Adrenal gland (tissue), 9 donors: ENCODE measurements at regions not wholly inside any gene's neighbourhood (a gene's known extent, or its start where the extent isn't known, plus 50 kb on each side); places are given as distances from the start of the nearest gene placed in this dataset.

Source experiments
- DNase-seq, 7 donors: peaks; one replicate each; pipeline ENCODE4 v3.0.0-alpha.2; 2019 to 2020
- H3K27ac ChIP-seq, 5 donors: fragments of 200-600 bp; sonication (generic) in 4 of 5; 1 replicate in 3 of 5; 2 replicates in 2 of 5; pipeline versions ENCODE4 v1.5.1 to v1.8.0; 2016 to 2020; ENCODE audit warnings: mild to moderate bottlenecking in 1 of 5
- H3K27me3 ChIP-seq: fragments of 200-600 bp; 2 replicates; pipeline ENCODE4 v1.8.0; 2021
- H3K36me3 ChIP-seq, 2 donors: fragments of 200-600 bp; replicated peaks in 1 of 2; 1 replicate in 1 of 2; 2 replicates in 1 of 2; pipeline versions ENCODE4 v1.5.1 to v1.8.0; 2018 to 2022
- H3K4me1 ChIP-seq, 2 donors: fragments of 200-600 bp; replicated peaks in 1 of 2; 1 replicate in 1 of 2; 2 replicates in 1 of 2; pipeline versions ENCODE4 v1.5.1 to v1.8.0; 2018 to 2021
- H3K4me3 ChIP-seq, 4 donors: fragments of 200-600 bp; sonication (generic) in 3 of 4; one replicate each; pipeline ENCODE4 v1.5.1; 2016 to 2018
- H3K9me3 ChIP-seq, 3 donors: fragments of 200-600 bp; sonication (generic) in 1 of 3; replicated peaks in 1 of 3; 1 replicate in 2 of 3; 2 replicates in 1 of 3; pipeline versions ENCODE4 v1.5.1 to v1.8.0; 2016 to 2021
- CTCF ChIP-seq, 6 experiments: fragments of 450-650 bp in 4 of 6; fragments of 200-600 bp in 2 of 6; sonication (generic) in 1 of 6; IDR thresholded peaks; 1 replicate in 5 of 6; 2 replicates in 1 of 6; pipeline versions ENCODE4 v1.5.1 to v1.8.0; 2016 to 2021; ENCODE audit warnings: antibody characterized with exemption in 6 of 6, mild to moderate bottlenecking in 2 of 6, moderate library complexity in 1 of 6
- POLR2A ChIP-seq, 2 donors: fragments of 450-650 bp; IDR thresholded peaks; one replicate each; pipeline ENCODE4 v1.6.1; 2017; ENCODE audit warnings: antibody characterized with exemption in 2 of 2, mild to moderate bottlenecking in 2 of 2, moderate library complexity in 1 of 2
- WGBS, 4 donors: extraction: QIAGEN DNeasy Blood & Tissue Kit in 2 of 4; methylation state at CpG; one replicate each; pipeline versions ENCODE4 v1.1.5 to v1.1.7; 2013 to 2017; 5-methylcytosine and 5-hydroxymethylcytosine counted together
- intact Hi-C, 2 donors: fragments of 100-400 bp; cut with DNase I; formaldehyde crosslinking; loops; one replicate each; pipeline versions ENCODE4 v1.14.1 to v1.15.0; 2022 to 2023
- donor health status: healthy with polysubstance abuse.
- donor health status: Bipolar disorder and iron deficiency.
- donor health status: DM: yes; HTN: yes; CAD: no.
- donor health status: DM: no; HTN: no; CAD: no.
- donor health status: DM: no; HTN: no; CAD: no.

DNA sequence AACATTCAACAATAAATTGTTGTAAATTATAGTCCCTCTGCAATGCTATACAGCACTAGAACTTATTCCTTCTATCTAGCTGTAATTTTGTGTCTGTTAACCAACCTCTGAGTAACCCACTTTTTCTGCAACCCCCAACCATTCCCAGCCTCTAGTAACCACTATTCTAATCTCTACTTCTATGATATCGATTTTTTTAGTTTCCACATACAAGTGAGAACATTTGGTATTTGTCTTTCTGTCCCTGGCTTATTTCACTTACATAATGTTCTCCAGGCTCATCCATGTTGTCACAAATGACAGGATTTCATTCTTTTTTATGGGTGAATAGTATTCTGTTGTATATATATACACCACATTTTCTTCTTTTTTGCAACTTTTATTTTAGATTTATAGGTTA lies 147.6 kb downstream of the MAIP1 start:
- no peaks in the 10 kb centered on the region for H3K4me1 ChIP-seq
- no peaks in the 10 kb centered on the region for H3K27me3 ChIP-seq
- H3K4me3 ChIP-seq = no peak overlapping the region
- DNase-seq = no peak
- no peaks in the 10 kb centered on the region for H3K9me3 ChIP-seq
- intact Hi-C loops = no loop called here
- no peaks in the 10 kb centered on the region for H3K36me3 ChIP-seq
- no peak overlapping the region for H3K27ac ChIP-seq
- 76 to 90% (median 82%) methylated on average over 1 of the region's 1 CpG for WGBS, 4 donors
- TF ChIP-seq CTCF (IDR thresholded peaks at IDR 0.05) (no peak), POLR2A (IDR thresholded peaks at IDR 0.05) (no peak)

- Histone ChIP-seq H3K27ac (no peak overlapping the region), H3K4me1 (no peaks in the 10 kb centered on the region), H3K27me3 (no peaks in the 10 kb centered on the region), H3K36me3 (no peaks in the 10 kb centered on the region), H3K4me3 (no peak overlapping the region), H3K9me3 (no peaks in the 10 kb centered on the region)
- DNase-seq = no peak
- 86 to 96% (median 93%) methylated on average over 1 of the region's 1 CpG for WGBS, 4 donors
- no peak for TF ChIP-seq CTCF (IDR thresholded peaks at IDR 0.05)
- no peak for TF ChIP-seq POLR2A (IDR thresholded peaks at IDR 0.05)
- intact Hi-C loops = no loop called here
Measured at GRCh38 chr2:200104015-200104414, 148.6 kb downstream of the MAIP1 start.

DNA sequence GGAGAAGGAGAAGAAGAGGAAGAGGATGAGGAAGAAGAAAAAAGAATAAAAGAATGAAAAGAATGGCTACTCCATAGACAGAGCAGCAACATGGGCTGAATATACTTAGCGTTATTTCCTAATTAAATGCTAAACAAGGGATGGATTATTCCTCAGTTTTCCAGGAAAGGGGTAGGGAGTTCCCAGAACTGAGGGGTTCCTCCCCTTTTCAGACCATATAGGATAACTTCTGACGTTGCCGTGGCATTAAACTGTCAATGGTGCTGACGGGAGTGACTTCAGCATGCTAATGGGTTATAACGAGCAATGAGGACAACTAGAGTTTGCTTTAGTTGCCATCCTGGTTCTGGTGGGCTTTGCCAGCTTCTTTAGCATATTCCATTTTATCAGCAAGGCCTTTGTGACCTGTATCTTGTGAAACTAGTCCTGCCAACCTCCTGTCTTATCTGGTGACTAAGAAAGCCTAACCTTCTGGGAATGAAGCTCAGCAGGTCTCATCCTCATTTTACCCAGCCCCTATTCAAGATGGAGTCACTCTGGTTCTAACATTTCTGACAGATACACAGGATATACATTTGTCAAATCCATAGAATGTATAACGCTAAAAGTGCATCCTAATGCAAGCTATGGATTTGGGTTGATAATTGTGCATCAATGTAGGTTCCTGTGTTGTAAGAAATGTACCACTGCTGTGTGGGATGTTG lies 152.3 kb downstream of the MAIP1 start:
- intact Hi-C loops = no loop called here
- WGBS, 4 donors = 81 to 92% (median 86%) methylated on average over 6 of the region's 6 CpGs

DNA sequence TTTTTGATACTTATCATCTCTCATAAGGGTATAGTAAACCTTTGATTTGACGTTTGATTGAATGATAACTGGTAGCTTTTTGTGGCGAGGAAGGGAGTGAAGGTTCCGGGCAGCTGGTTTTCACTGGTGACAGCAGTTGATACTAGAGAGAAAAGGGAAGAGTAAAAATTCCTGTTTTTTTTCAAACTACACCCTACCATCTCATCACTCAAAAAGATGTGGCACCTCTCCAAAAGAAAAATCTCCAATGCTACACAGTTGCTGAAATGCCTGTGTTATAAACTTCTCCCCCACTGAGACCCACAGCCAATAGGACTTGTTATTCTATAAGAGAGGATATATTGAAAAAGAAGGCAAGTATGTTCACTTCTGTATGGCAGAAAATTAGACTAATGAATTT lies 154.0 kb downstream of the MAIP1 start:
- Histone ChIP-seq H3K9me3 (no peaks in the 10 kb centered on the region), H3K4me1 (no peaks in the 10 kb centered on the region), H3K4me3 (no peak overlapping the region), H3K27ac (no peak overlapping the region), H3K27me3 (no peaks in the 10 kb centered on the region), H3K36me3 (no peaks in the 10 kb centered on the region)
- DNase-seq = no peak
- intact Hi-C loops = no loop called here
- TF ChIP-seq CTCF (IDR thresholded peaks at IDR 0.05) (no peak), POLR2A (IDR thresholded peaks at IDR 0.05) (no peak)
- WGBS, 4 donors = 80 to 90% (median 88%) methylated on average over 3 of the region's 3 CpGs

More for the DNA sequence above, 152.3 kb downstream of the MAIP1 start:
- Histone ChIP-seq H3K27ac (no peak overlapping the region), H3K4me3 (no peak overlapping the region), H3K4me1 (no peaks in the 10 kb centered on the region), H3K9me3 (no peaks in the 10 kb centered on the region), H3K36me3 (no peaks in the 10 kb centered on the region), H3K27me3 (no peaks in the 10 kb centered on the region)
- TF ChIP-seq POLR2A (IDR thresholded peaks at IDR 0.05) (no peak), CTCF (IDR thresholded peaks at IDR 0.05) (no peak)
- no peak for DNase-seq
